IMR-90 (cell line): ENCODE measurements at regions not wholly inside any gene's neighbourhood (a gene's known extent, or its start where the extent isn't known, plus 50 kb on each side); places are given as distances from the start of the nearest gene placed in this dataset.

Experiments
- ATAC-seq: fragments of 200-7000 bp; cut with Tn5 transposase; 2 replicates; pipeline ENCODE4 v1.9.1; 2020; ENCODE audit warnings: low read depth, mild to moderate bottlenecking, moderate library complexity
- BruUV-seq: library from RNA; stranded (reverse); fragments of 400-500 nt; replicated peaks from 2 replicates; lab custom pipeline; 2021; lab: Mats Ljungman, UMichigan
- CTCF ChIA-PET: fragments of 300-600 bp; formaldehyde crosslinking; extraction: SDS; loops from one replicate; lab custom pipeline; 2021; ENCODE audit warnings: antibody characterized with exemption; lab: Yijun Ruan, JAX
- POLR2A ChIA-PET: fragments of 300-600 bp; sonication (Branson Sonifier 250); formaldehyde crosslinking; loops from one replicate; lab custom pipeline; 2022; ENCODE audit warnings: antibody characterized with exemption; ENCODE audit not compliant: unreplicated experiment; lab: Charles Lee
- DNase-seq: peaks from one replicate; pipeline ENCODE4 v3.0.0; 2013
- H2AFZ ChIP-seq: replicated peaks from 2 replicates; pipeline ENCODE3; 2013; ENCODE audit warnings: low read length, mild to moderate bottlenecking; ENCODE audit not compliant: poor library complexity
- H2AK5ac ChIP-seq: 2 replicates; pipeline ENCODE4 v1.6.1; 2013; ENCODE audit warnings: low read depth, low read length, inconsistent platforms
- H2AK9ac ChIP-seq: replicated peaks from 2 replicates; pipeline ENCODE3; 2013; ENCODE audit warnings: mild to moderate bottlenecking, low read depth, low read length, moderate library complexity; ENCODE audit not compliant: poor library complexity
- H2BK120ac ChIP-seq: 2 replicates; pipeline ENCODE4 v1.6.1; 2013; ENCODE audit warnings: low read depth, low read length, inconsistent platforms
- H2BK15ac ChIP-seq: 3 replicates; pipeline ENCODE4 v1.6.1; 2013; ENCODE audit warnings: low read depth, low read length, inconsistent platforms
- H2BK20ac ChIP-seq: 2 replicates; pipeline ENCODE4 v1.6.1; 2013; ENCODE audit warnings: low read depth, mild to moderate bottlenecking, inconsistent platforms, low read length, moderate library complexity
- H2BK5ac ChIP-seq: 2 replicates; pipeline ENCODE4 v1.6.1; 2013; ENCODE audit warnings: mild to moderate bottlenecking, low read depth, low read length, inconsistent platforms; ENCODE audit not compliant: poor library complexity, severe bottlenecking
- H3K14ac ChIP-seq: replicated peaks from 2 replicates; pipeline ENCODE4 v1.6.1; 2013; ENCODE audit warnings: low read depth, low read length, inconsistent platforms
- H3K18ac ChIP-seq: 2 replicates; pipeline ENCODE4 v1.6.1; 2013; ENCODE audit warnings: low read depth, low read length, control low read depth
- H3K23ac ChIP-seq: 2 replicates; pipeline ENCODE4 v1.6.1; 2013; ENCODE audit warnings: low read depth, low read length, inconsistent platforms
- H3K27ac ChIP-seq: 2 replicates; pipeline ENCODE4 v1.5.1; 2013; ENCODE audit warnings: mild to moderate bottlenecking, control low read depth, low read length; ENCODE audit not compliant: insufficient read depth
- H3K27me3 ChIP-seq: 2 replicates; pipeline ENCODE4 v1.6.1; 2013; ENCODE audit warnings: low read length; ENCODE audit not compliant: control insufficient read depth, insufficient read depth
- H3K36me3 ChIP-seq: 2 replicates; pipeline ENCODE4 v1.6.1; 2013; ENCODE audit warnings: low read length, mixed read lengths; ENCODE audit not compliant: control insufficient read depth, insufficient read depth
- H3K4ac ChIP-seq: 2 replicates; pipeline ENCODE4 v1.6.1; 2013; ENCODE audit warnings: low read depth, low read length, inconsistent platforms
- H3K4me1 ChIP-seq: 2 replicates; pipeline ENCODE4 v1.6.1; 2013; ENCODE audit warnings: low read length, mixed read lengths; ENCODE audit not compliant: control insufficient read depth, insufficient read depth
- H3K4me2 ChIP-seq: 2 replicates; pipeline ENCODE4 v1.6.1; 2013; ENCODE audit warnings: low read depth, mild to moderate bottlenecking, control low read depth, low read length, moderate library complexity
- H3K4me3 ChIP-seq: 2 replicates; pipeline ENCODE4 v1.5.1; 2013; ENCODE audit warnings: low read depth, mild to moderate bottlenecking, control low read depth, low read length, moderate library complexity; ENCODE audit not compliant: insufficient read depth
- H3K56ac ChIP-seq: 2 replicates; pipeline ENCODE4 v1.6.1; 2013; ENCODE audit warnings: low read length, inconsistent platforms; ENCODE audit not compliant: insufficient read depth; ENCODE audit errors: extremely low read depth
- H3K79me1 ChIP-seq, 2 experiments: 2 replicates each; pipeline ENCODE4 v1.6.1; 2013; ENCODE audit warnings: low read length in 2 of 2, inconsistent platforms in 1 of 2, low read depth in 1 of 2
- H3K9ac ChIP-seq: 2 replicates; pipeline ENCODE4 v1.6.1; 2013; ENCODE audit warnings: low read depth, low read length, control low read depth
- H3K9me1 ChIP-seq: 2 replicates; pipeline ENCODE4 v1.6.1; 2013; ENCODE audit warnings: low read length, inconsistent platforms; ENCODE audit not compliant: insufficient read depth
- H3K9me3 ChIP-seq: 2 replicates; pipeline ENCODE4 v1.6.1; 2013; ENCODE audit warnings: low read length; ENCODE audit not compliant: control insufficient read depth, insufficient read depth
- H4K20me1 ChIP-seq: 2 replicates; pipeline ENCODE4 v1.6.1; 2013; ENCODE audit warnings: low read length, inconsistent platforms; ENCODE audit not compliant: insufficient read depth
- H4K5ac ChIP-seq: 2 replicates; pipeline ENCODE4 v1.6.1; 2013; ENCODE audit warnings: mild to moderate bottlenecking, low read depth, low read length, control low read depth
- H4K8ac ChIP-seq, 2 experiments: 2 replicates each; pipeline ENCODE4 v1.6.1; 2013; ENCODE audit warnings: low read depth in 2 of 2, low read length in 2 of 2, control low read depth in 1 of 2, inconsistent platforms in 1 of 2
- H4K91ac ChIP-seq: 2 replicates; pipeline ENCODE4 v1.6.1; 2013; ENCODE audit warnings: low read depth, low read length, inconsistent platforms; ENCODE audit not compliant: insufficient read depth
- CHD1 ChIP-seq: IDR thresholded peaks from 2 replicates; pipeline ENCODE4 v1.6.1; 2012; ENCODE audit warnings: low read depth, low read length, improper control_type of control experiment
- ELK1 ChIP-seq: fragments of 150-350 bp; IDR thresholded peaks from 2 replicates; pipeline ENCODE4 v1.6.1; 2016; ENCODE audit warnings: low read depth, mild to moderate bottlenecking, low read length, moderate library complexity, borderline replicate concordance
- MAFK ChIP-seq: IDR thresholded peaks from 2 replicates; pipeline ENCODE4 v1.6.1; 2012; ENCODE audit warnings: low read depth, low read length, improper control_type of control experiment
- MAZ ChIP-seq: IDR thresholded peaks from 2 replicates; pipeline ENCODE4 v1.6.1; 2012; ENCODE audit warnings: low read depth, mild to moderate bottlenecking, low read length, improper control_type of control experiment, moderate library complexity, borderline replicate concordance
- MXI1 ChIP-seq: IDR thresholded peaks from 2 replicates; pipeline ENCODE4 v1.6.1; 2012; ENCODE audit warnings: low read depth, mild to moderate bottlenecking, low read length, moderate library complexity, borderline replicate concordance
- RAD21 ChIP-seq: IDR thresholded peaks from 2 replicates; pipeline ENCODE4 v1.6.1; 2012; ENCODE audit warnings: low read length, improper control_type of control experiment
- SMC3 ChIP-seq: fragments of 150-350 bp; IDR thresholded peaks from 2 replicates; pipeline ENCODE4 v1.6.1; 2016; ENCODE audit warnings: low read depth, mild to moderate bottlenecking, antibody characterized with exemption, low read length, moderate library complexity
- USF2 ChIP-seq: fragments of 150-350 bp; IDR thresholded peaks from 2 replicates; pipeline ENCODE4 v1.6.1; 2017; ENCODE audit warnings: mild to moderate bottlenecking, antibody characterized with exemption, low read length, low read depth
- WGBS, 2 experiments: methylation state at CpG; one replicate each; pipeline versions ENCODE4 v1.1.5 to v1.1.7; 2013; ENCODE audit warnings: missing lambda C conversion rate in 2 of 2; ENCODE audit not compliant: insufficient read length in 1 of 2; ENCODE audit errors: extremely low coverage in 2 of 2; 5-methylcytosine and 5-hydroxymethylcytosine counted together
- dilution Hi-C: fragments of 300-500 bp; cut with HindIII; formaldehyde crosslinking; loops from one replicate; pipeline ENCODE4 v1.14.3; 2018; ENCODE audit warnings: low sequenced_read_pairs; ENCODE audit not compliant: unreplicated experiment
- in situ Hi-C: fragments of 300-500 bp; cut with MboI; formaldehyde crosslinking; loops from 3 replicates; pipeline ENCODE4 v1.14.3; 2019; ENCODE audit warnings: low sequenced_read_pairs, inconsistent platforms, mixed read lengths
- intact Hi-C: fragments of 100-400 bp; cut with micrococcal nuclease; formaldehyde crosslinking; loops from 2 replicates; pipeline ENCODE4 v1.10.0; 2022

- H3K18ac ChIP-seq = no peak overlapping the region
- H3K4ac ChIP-seq = no peak overlapping the region
- no peak overlapping the region for H3K9ac ChIP-seq
- POLR2A ChIA-PET = no interaction called here
- ATAC-seq (no peak), DNase-seq (no peak)
- H3K79me1 ChIP-seq = no peaks in the 10 kb centered on the region
- H3K27me3 ChIP-seq = no peaks in the 10 kb centered on the region
- no peak overlapping the region for H4K8ac ChIP-seq
- no peak overlapping the region for H2BK120ac ChIP-seq
- no peaks in the 10 kb centered on the region for H4K20me1 ChIP-seq
- H3K4me2 ChIP-seq = no peak overlapping the region
- no peak overlapping the region for H2AK9ac ChIP-seq
- no peak overlapping the region for H3K23ac ChIP-seq
- H3K36me3 ChIP-seq = no peaks in the 10 kb centered on the region
- WGBS, 2 experiments = no CpG with 5 or more reads among the region's 4 CpGs
- no peak overlapping the region for H2AFZ ChIP-seq
- no peak overlapping the region for H2AK5ac ChIP-seq
- H3K9me3 ChIP-seq = no peaks in the 10 kb centered on the region
- intact Hi-C loops (no loop called here), dilution Hi-C loops (no loop called here), in situ Hi-C loops (no loop called here)
- no peaks in the 10 kb centered on the region for H3K9me1 ChIP-seq
- no peak overlapping the region for H3K14ac ChIP-seq
- H4K91ac ChIP-seq = no peak overlapping the region
- no peak for TF ChIP-seq MAFK
- no peak for TF ChIP-seq MXI1
- TF ChIP-seq MAZ = no peak
- TF ChIP-seq ELK1 = no peak
- TF ChIP-seq SMC3 = no peak
- TF ChIP-seq CHD1 = no peak
- no peak for TF ChIP-seq USF2
- no peak for TF ChIP-seq RAD21
- CTCF ChIA-PET = no interaction called here
- no peak overlapping the region for H3K27ac ChIP-seq
- H3K4me3 ChIP-seq = no peak overlapping the region
- H3K4me1 ChIP-seq = no peaks in the 10 kb centered on the region
- H2BK5ac ChIP-seq = no peak overlapping the region
- no peak overlapping the region for H4K5ac ChIP-seq
- no peak overlapping the region for H2BK15ac ChIP-seq
- no peak overlapping the region for H3K56ac ChIP-seq
- no TSS peak for BruUV-seq
- H2BK20ac ChIP-seq = no peak overlapping the region
Measured at GRCh38 chr16:64162613-64163375, 959.1 kb downstream of the CDH11 start.
